ENCODE measurements at regions not wholly inside any gene's neighbourhood (a gene's known extent, or its start where the extent isn't known, plus 50 kb on each side); places are given as distances from the start of the nearest gene placed in this dataset.

DNA sequence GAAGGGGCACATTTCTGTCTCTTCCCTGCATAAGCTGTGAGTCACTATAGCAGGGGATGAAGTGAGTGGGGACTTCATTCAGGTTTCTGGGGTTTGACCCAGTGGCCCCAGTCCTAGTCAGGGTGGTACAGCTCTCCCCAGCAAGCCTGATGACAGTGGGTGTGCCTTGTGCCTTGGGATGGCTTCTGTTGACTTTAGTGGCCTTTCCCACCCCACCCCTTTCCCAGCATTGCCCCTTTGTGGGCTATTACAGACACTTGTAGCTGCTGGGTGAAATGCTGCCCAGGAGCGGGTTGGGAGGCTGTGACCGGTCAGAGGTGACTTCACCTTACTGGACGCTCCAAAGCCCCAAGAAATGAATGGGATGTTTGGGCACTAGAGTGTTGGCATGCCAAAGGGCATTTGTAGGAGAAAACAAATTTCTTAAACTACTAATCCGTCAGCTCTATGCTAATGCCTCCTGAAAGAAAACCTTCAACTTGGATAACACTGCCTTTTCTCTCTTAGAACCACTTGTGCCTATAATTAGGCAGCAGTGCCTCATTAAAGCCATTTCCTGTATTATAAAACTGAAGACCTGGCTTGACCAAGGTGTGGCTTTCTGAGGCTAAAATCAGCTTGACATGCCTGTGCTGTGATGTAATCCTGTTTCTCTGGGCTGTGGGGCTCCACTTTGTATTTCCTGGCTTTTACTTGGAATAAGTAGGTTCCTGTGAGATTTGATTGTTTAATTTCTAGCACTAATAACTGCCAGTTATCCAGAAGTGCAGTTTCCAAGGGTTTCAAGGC is 119.0 kb upstream of the SLC25A48 start:
- TF ChIP-seq, protein P1, sequence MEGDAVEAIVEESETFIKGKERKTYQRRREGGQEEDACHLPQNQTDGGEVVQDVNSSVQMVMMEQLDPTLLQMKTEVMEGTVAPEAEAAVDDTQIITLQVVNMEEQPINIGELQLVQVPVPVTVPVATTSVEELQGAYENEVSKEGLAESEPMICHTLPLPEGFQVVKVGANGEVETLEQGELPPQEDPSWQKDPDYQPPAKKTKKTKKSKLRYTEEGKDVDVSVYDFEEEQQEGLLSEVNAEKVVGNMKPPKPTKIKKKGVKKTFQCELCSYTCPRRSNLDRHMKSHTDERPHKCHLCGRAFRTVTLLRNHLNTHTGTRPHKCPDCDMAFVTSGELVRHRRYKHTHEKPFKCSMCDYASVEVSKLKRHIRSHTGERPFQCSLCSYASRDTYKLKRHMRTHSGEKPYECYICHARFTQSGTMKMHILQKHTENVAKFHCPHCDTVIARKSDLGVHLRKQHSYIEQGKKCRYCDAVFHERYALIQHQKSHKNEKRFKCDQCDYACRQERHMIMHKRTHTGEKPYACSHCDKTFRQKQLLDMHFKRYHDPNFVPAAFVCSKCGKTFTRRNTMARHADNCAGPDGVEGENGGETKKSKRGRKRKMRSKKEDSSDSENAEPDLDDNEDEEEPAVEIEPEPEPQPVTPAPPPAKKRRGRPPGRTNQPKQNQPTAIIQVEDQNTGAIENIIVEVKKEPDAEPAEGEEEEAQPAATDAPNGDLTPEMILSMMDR (IDR thresholded peaks at IDR 0.05; ENCODE audit: low read depth, low read length, missing input control) = no peak
- TF ChIP-seq, protein P2, sequence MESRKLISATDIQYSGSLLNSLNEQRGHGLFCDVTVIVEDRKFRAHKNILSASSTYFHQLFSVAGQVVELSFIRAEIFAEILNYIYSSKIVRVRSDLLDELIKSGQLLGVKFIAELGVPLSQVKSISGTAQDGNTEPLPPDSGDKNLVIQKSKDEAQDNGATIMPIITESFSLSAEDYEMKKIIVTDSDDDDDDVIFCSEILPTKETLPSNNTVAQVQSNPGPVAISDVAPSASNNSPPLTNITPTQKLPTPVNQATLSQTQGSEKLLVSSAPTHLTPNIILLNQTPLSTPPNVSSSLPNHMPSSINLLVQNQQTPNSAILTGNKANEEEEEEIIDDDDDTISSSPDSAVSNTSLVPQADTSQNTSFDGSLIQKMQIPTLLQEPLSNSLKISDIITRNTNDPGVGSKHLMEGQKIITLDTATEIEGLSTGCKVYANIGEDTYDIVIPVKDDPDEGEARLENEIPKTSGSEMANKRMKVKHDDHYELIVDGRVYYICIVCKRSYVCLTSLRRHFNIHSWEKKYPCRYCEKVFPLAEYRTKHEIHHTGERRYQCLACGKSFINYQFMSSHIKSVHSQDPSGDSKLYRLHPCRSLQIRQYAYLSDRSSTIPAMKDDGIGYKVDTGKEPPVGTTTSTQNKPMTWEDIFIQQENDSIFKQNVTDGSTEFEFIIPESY (IDR thresholded peaks at IDR 0.05) = no peak
- TF ChIP-seq, protein P3, sequence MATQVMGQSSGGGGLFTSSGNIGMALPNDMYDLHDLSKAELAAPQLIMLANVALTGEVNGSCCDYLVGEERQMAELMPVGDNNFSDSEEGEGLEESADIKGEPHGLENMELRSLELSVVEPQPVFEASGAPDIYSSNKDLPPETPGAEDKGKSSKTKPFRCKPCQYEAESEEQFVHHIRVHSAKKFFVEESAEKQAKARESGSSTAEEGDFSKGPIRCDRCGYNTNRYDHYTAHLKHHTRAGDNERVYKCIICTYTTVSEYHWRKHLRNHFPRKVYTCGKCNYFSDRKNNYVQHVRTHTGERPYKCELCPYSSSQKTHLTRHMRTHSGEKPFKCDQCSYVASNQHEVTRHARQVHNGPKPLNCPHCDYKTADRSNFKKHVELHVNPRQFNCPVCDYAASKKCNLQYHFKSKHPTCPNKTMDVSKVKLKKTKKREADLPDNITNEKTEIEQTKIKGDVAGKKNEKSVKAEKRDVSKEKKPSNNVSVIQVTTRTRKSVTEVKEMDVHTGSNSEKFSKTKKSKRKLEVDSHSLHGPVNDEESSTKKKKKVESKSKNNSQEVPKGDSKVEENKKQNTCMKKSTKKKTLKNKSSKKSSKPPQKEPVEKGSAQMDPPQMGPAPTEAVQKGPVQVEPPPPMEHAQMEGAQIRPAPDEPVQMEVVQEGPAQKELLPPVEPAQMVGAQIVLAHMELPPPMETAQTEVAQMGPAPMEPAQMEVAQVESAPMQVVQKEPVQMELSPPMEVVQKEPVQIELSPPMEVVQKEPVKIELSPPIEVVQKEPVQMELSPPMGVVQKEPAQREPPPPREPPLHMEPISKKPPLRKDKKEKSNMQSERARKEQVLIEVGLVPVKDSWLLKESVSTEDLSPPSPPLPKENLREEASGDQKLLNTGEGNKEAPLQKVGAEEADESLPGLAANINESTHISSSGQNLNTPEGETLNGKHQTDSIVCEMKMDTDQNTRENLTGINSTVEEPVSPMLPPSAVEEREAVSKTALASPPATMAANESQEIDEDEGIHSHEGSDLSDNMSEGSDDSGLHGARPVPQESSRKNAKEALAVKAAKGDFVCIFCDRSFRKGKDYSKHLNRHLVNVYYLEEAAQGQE (IDR thresholded peaks at IDR 0.05) = no peak
- TF ChIP-seq TAF1 (conservative IDR thresholded peaks at IDR 0.05) (no peak), RAD21 (IDR thresholded peaks at IDR 0.05) (no peak), YY1 (IDR thresholded peaks at IDR 0.05) (no peak), HNF4A (conservative IDR thresholded peaks at IDR 0.05) (no peak), SP1 (IDR thresholded peaks at IDR 0.05) (no peak), JUND (IDR thresholded peaks at IDR 0.05) (no peak)
- TF ChIP-seq, protein P4, sequence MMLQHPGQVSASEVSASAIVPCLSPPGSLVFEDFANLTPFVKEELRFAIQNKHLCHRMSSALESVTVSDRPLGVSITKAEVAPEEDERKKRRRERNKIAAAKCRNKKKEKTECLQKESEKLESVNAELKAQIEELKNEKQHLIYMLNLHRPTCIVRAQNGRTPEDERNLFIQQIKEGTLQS (IDR thresholded peaks at IDR 0.05) = no peak

All from liver (tissue), 3 donors.